ENCODE measurements at regions not wholly inside any gene's neighbourhood (a gene's known extent, or its start where the extent isn't known, plus 50 kb on each side); places are given as distances from the start of the nearest gene placed in this dataset.

- ChIA-PET POLR2A (no interaction called here), CTCF (no interaction called here), RAD21 (ENCODE audit: unreplicated experiment) (no interaction called here), SMC1A (ENCODE audit: uncharacterized antibody, unreplicated experiment) (interaction anchor here (0.7 kb wide), 1 partner anchor 10 kb away, joined by 3 read pairs; no protein-coding TSS in a partner anchor)
- Histone ChIP-seq H3K9ac (ENCODE audit: control insufficient read depth, insufficient read depth, low read length) (no peak overlapping the region), H2AFZ (ENCODE audit: control insufficient read depth, low read depth, low read length) (no peak overlapping the region), H3K79me2 (ENCODE audit: control insufficient read depth, insufficient read depth, low read length) (no peaks in the 10 kb centered on the region), H3K4me3 (no peak overlapping the region), H3K9me3 (replicated peaks; ENCODE audit: control insufficient read depth, insufficient read depth, low read length) (no peaks in the 10 kb centered on the region), H3K27ac (ENCODE audit: control insufficient read depth, insufficient read depth) (no peak overlapping the region), H3K36me3 (ENCODE audit: control insufficient read depth in 2 of 2, insufficient read depth in 2 of 2, low read length in 1 of 2) (no peaks in the 10 kb centered on the region), H3K27me3 (replicated peaks in 1 of 2; ENCODE audit: control insufficient read depth in 2 of 2, insufficient read depth in 2 of 2, low read length in 1 of 2) (no peaks in the 10 kb centered on the region), H4K20me1 (ENCODE audit: control insufficient read depth, insufficient read depth) (no peaks in the 10 kb centered on the region), H3K4me1 (ENCODE audit: control insufficient read depth, insufficient read depth, low read length) (no peaks in the 10 kb centered on the region), H3K4me2 (ENCODE audit: control insufficient read depth, insufficient read depth) (no peak overlapping the region)
- TF ChIP-seq MXI1 (IDR thresholded peaks at IDR 0.05; ENCODE audit: low read depth, low read length) (no peak), PML (IDR thresholded peaks at IDR 0.05; ENCODE audit: low read length) (no peak), KAT2A (conservative IDR thresholded peaks at IDR 0.05; ENCODE audit: control insufficient read depth, low read depth, low read length) (no peak), HDAC6 (IDR thresholded peaks at IDR 0.05; ENCODE audit: unreplicated experiment) (no peak), FOXM1 (IDR thresholded peaks at IDR 0.05; ENCODE audit: low read depth, low read length) (no peak), SP1 (IDR thresholded peaks at IDR 0.05; ENCODE audit: low read depth, low read length) (no peak), PRDM15 (CRISPR knock-in tag; IDR thresholded peaks at IDR 0.05) (no peak), LARP7 (IDR thresholded peaks at IDR 0.05) (no peak), STAT3 (IDR thresholded peaks at IDR 0.05; ENCODE audit: low read depth, low read length) (no peak), TCF7 (IDR thresholded peaks at IDR 0.05; ENCODE audit: borderline replicate concordance) (no peak), CHD4 (IDR thresholded peaks at IDR 0.05) (no peak)
- WGBS (ENCODE audit: insufficient coverage, insufficient replicate concordance, low lambda C conversion rate, missing lambda C conversion rate) = 0% methylated on average over 1 of the region's 1 CpG
- FAIRE-seq (no peak), DNase-seq (ENCODE audit: low read depth, low spot score) (no peak), ATAC-seq (no peak)
- in situ Hi-C loops (cut with MboI) = no loop called here
- no TSS peak for BruUV-seq (replicated peaks)
- intact Hi-C loops (cut with micrococcal nuclease; ENCODE audit: unreplicated experiment) = no loop called here
Measured at GRCh38 chr6:66336176-66336575, 629.1 kb upstream of the EYS start.
